Left ventricle myocardium inferior (tissue), 1 donor: ENCODE measurements at regions not wholly inside any gene's neighbourhood (a gene's known extent, or its start where the extent isn't known, plus 50 kb on each side); places are given as distances from the start of the nearest gene placed in this dataset.
"Not testable (repeated sequence)": the region's sequence is repeated elsewhere in the genome, so short reads cannot be mapped to it uniquely, and the experiment has no call there.

Experiments used
- DNase-seq: peaks from one replicate; pipeline ENCODE4 v3.0.0-alpha.2; 2020
- H3K27ac ChIP-seq: fragments of 200-600 bp; replicated peaks from 2 replicates; pipeline ENCODE4 v1.8.0; 2021
- H3K27me3 ChIP-seq: fragments of 200-600 bp; 2 replicates; pipeline ENCODE4 v1.8.0; 2021; ENCODE audit warnings: low read depth
- H3K36me3 ChIP-seq: fragments of 200-600 bp; 2 replicates; pipeline ENCODE4 v1.8.0; 2021
- H3K4me1 ChIP-seq: fragments of 200-600 bp; 2 replicates; pipeline ENCODE4 v1.8.0; 2021
- H3K4me3 ChIP-seq: fragments of 200-600 bp; 2 replicates; pipeline ENCODE4 v1.8.0; 2021; ENCODE audit warnings: mild to moderate bottlenecking, moderate library complexity
- H3K9me3 ChIP-seq: fragments of 200-600 bp; replicated peaks from 2 replicates; pipeline ENCODE4 v1.8.0; 2021
- CTCF ChIP-seq: fragments of 200-600 bp; IDR thresholded peaks from 2 replicates; pipeline ENCODE4 v1.8.0; 2021; ENCODE audit warnings: antibody characterized with exemption, mild to moderate bottlenecking, borderline replicate concordance
- intact Hi-C: fragments of 100-400 bp; cut with micrococcal nuclease; formaldehyde crosslinking; loops from one replicate; pipeline ENCODE4 v1.11.0; 2022
- donor health status: DM: no; HTN: yes; CAD: no; lungs with severe emphysema.

DNA sequence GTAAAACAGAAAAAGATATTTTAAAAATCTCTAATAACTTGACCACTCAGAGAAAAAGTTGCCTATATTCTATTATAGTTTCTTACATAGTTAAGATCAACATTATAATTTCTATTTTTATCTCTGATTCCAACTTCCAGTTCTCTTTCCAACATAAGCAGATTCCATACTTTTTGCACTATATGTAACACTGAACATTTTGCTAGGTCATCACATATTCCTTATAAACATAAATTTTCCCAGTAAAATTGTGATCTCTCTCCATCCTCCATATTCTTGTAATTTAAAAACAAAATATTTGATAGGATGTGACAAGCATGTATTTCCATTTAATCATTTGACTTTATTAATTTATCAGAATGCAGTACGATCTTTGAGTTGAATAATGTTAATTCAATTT is 170.4 kb upstream of the THSD7A start:
- intact Hi-C loops = no loop called here
- no peak for TF ChIP-seq CTCF

DNA sequence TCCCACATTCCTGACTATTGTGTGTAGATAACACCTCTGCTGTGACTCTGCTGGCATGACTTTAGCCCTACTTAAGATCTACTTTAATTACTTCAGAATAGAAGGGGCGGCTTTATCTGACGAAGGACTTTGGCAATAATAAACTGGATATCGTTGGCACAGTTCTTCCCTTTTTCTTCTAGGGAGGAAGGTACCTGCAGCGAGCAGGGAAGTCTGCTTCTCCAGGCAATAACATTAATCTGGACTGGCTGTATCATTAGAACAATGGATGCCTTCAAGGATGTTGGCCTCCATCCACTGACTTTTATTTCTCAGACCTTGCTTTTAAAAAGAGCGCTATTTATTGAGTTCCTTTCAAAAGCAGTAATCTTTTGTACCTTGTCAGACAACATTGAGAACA is 172.6 kb upstream of the THSD7A start:
- no peak for DNase-seq
- Histone ChIP-seq H3K4me3 (no peak overlapping the region), H3K27me3 (no peaks in the 10 kb centered on the region), H3K36me3 (no peaks in the 10 kb centered on the region), H3K4me1 (no peaks in the 10 kb centered on the region), H3K9me3 (no peaks in the 10 kb centered on the region), H3K27ac (no peak overlapping the region)
- intact Hi-C loops = no loop called here
- TF ChIP-seq CTCF = no peak

More for the DNA sequence above, 170.4 kb upstream of the THSD7A start:
- no peaks in the 10 kb centered on the region for H3K27me3 ChIP-seq
- no peak overlapping the region for H3K4me3 ChIP-seq
- H3K36me3 ChIP-seq = no peaks in the 10 kb centered on the region
- DNase-seq = no peak
- H3K4me1 ChIP-seq = no peaks in the 10 kb centered on the region
- peaks cover 11% of the 10 kb centered on the region for H3K9me3 ChIP-seq
- H3K27ac ChIP-seq = no peak overlapping the region

DNA sequence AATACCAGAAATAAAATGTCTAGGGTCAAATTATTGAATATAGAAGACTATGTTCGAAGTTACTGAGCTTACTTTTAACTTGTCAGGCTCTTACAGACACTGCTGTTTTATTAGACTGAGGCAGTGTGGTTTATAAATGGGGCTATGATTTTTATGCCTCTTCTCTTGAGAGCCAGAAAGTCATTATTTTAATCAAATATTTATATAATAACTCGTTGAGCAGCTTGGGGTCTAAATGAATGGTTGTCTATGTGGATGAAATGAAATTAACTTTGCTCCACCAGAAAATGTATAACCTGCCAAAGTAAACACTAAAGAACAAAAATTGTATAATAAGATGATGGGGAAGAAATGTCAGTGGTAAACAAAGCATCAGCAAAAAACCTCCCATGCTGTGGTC is 175.6 kb upstream of the THSD7A start:
- TF ChIP-seq CTCF = no peak
- no peak overlapping the region for H3K27ac ChIP-seq
- no peaks in the 10 kb centered on the region for H3K4me1 ChIP-seq
- no peak overlapping the region for H3K4me3 ChIP-seq
- intact Hi-C loops = no loop called here
- no peaks in the 10 kb centered on the region for H3K27me3 ChIP-seq
- no peaks in the 10 kb centered on the region for H3K36me3 ChIP-seq
- H3K9me3 ChIP-seq = peaks cover 3% of the 10 kb centered on the region
- DNase-seq = no peak

DNA sequence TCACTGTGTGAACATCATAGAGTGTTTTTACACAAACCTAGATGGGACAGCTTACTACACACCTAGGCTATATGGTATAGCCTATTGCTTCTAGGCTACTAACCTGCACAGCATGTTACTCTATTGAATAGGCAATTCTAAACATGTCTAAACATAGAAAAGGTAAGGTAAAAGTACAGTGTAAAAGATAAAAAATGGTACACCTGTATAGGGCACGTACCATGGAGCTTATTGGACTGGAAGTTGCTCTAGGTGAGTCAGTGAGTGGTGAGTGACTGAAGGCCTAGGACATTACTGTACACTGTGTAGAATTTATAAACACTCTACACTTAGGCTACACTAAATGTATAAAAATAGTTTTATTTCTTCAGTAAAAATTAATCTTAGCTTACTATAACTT is 182.0 kb upstream of the THSD7A start:
- intact Hi-C loops = no loop called here
- no peaks in the 10 kb centered on the region for H3K27me3 ChIP-seq
- no peaks in the 10 kb centered on the region for H3K4me1 ChIP-seq
- no peak for TF ChIP-seq CTCF
- DNase-seq = no peak
- H3K27ac ChIP-seq = no peak overlapping the region
- H3K36me3 ChIP-seq = no peaks in the 10 kb centered on the region
- H3K4me3 ChIP-seq = no peak overlapping the region
- peaks cover 3% of the 10 kb centered on the region for H3K9me3 ChIP-seq

DNA sequence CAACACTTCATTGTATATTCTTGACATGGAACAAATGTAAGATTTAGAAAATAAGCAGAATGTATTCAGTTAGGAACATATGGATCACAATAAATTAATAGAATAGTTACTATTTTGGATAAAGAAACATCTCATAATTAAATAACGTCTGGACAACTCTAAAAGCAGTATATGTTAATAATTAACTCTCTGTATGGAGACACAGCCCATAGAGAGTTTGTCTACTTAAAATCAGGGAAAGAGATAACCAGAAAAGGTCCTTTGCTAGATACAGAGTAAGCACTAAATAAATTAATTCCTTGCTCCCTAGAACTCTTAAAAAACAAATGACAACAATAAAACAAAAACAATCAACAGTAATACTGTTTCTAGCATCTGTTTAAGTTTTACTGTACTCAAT is 184.4 kb upstream of the THSD7A start:
- H3K4me1 ChIP-seq = no peaks in the 10 kb centered on the region
- H3K9me3 ChIP-seq = peaks cover 3% of the 10 kb centered on the region
- H3K27ac ChIP-seq = no peak overlapping the region
- H3K4me3 ChIP-seq = no peak overlapping the region
- TF ChIP-seq CTCF = no peak
- H3K27me3 ChIP-seq = no peaks in the 10 kb centered on the region
- no peak for DNase-seq
- intact Hi-C loops = no loop called here
- no peaks in the 10 kb centered on the region for H3K36me3 ChIP-seq

GRCh38 chr7:12017046-12017445 is 185.0 kb upstream of the THSD7A start:
- H3K36me3 ChIP-seq = no peaks in the 10 kb centered on the region
- intact Hi-C loops = no loop called here
- no peak for TF ChIP-seq CTCF
- no peaks in the 10 kb centered on the region for H3K9me3 ChIP-seq
- H3K27ac ChIP-seq = no peak overlapping the region
- H3K4me1 ChIP-seq = no peaks in the 10 kb centered on the region
- H3K4me3 ChIP-seq = no peak overlapping the region
- H3K27me3 ChIP-seq = no peaks in the 10 kb centered on the region
- no peak for DNase-seq

DNA sequence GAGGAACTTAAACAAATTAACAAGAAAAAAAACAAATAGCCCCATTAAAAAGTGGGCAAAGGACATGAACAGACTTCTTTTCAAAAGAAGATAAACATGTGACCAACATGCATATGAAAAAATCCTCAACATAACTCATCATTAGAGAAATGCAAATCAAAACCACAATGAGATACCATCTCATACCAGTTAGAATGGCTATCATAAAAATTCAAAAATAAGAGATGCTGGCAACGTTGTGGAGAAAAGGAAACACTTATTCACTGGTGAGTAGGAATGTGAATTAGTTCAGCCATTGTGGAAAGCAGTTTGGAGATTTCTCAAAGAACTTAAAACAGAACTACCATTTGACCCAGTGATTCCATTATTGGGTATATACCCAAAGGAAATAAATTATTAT is 189.1 kb upstream of the TMEM106B start:
- intact Hi-C loops, H3K27ac ChIP-seq, H3K4me1 ChIP-seq, H3K9me3 ChIP-seq, H3K36me3 ChIP-seq, H3K27me3 ChIP-seq, H3K4me3 ChIP-seq, DNase-seq: not testable (repeated sequence)
